Gastroesophageal sphincter (tissue), 3 donors: ENCODE measurements at regions not wholly inside any gene's neighbourhood (a gene's known extent, or its start where the extent isn't known, plus 50 kb on each side); places are given as distances from the start of the nearest gene placed in this dataset.

Experiments
- POLR2A ChIP-seq, 2 donors: fragments of 450-650 bp; IDR thresholded peaks; one replicate each; pipeline ENCODE4 v1.6.1; 2017; ENCODE audit warnings: antibody characterized with exemption in 2 of 2, mild to moderate bottlenecking in 2 of 2, moderate library complexity in 1 of 2
- TF ChIP-seq, protein P1 (sequence below), 4 experiments: fragments of 200-600 bp in 2 of 4; fragments of 450-650 bp in 2 of 4; sonication (generic) in 1 of 4; IDR thresholded peaks; one replicate each; pipeline ENCODE4 v1.5.1; 2017 to 2019; ENCODE audit warnings: antibody characterized with exemption in 4 of 4, mild to moderate bottlenecking in 2 of 4, moderate library complexity in 2 of 4

- TF ChIP-seq, protein P1, sequence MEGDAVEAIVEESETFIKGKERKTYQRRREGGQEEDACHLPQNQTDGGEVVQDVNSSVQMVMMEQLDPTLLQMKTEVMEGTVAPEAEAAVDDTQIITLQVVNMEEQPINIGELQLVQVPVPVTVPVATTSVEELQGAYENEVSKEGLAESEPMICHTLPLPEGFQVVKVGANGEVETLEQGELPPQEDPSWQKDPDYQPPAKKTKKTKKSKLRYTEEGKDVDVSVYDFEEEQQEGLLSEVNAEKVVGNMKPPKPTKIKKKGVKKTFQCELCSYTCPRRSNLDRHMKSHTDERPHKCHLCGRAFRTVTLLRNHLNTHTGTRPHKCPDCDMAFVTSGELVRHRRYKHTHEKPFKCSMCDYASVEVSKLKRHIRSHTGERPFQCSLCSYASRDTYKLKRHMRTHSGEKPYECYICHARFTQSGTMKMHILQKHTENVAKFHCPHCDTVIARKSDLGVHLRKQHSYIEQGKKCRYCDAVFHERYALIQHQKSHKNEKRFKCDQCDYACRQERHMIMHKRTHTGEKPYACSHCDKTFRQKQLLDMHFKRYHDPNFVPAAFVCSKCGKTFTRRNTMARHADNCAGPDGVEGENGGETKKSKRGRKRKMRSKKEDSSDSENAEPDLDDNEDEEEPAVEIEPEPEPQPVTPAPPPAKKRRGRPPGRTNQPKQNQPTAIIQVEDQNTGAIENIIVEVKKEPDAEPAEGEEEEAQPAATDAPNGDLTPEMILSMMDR (IDR thresholded peaks at IDR 0.05) = no peak
- no peak for TF ChIP-seq POLR2A (IDR thresholded peaks at IDR 0.05)
These were observed 206.5 kb upstream of the ADGRL2 start for GRCh38 chr1:81594206-81594605.
